Adrenal gland (tissue), 5 donors: ENCODE measurements at regions not wholly inside any gene's neighbourhood (a gene's known extent, or its start where the extent isn't known, plus 50 kb on each side); places are given as distances from the start of the nearest gene placed in this dataset.

Experiments
- POLR2A ChIP-seq, 2 donors: fragments of 450-650 bp; IDR thresholded peaks; one replicate each; pipeline ENCODE4 v1.6.1; 2017; ENCODE audit warnings: antibody characterized with exemption in 2 of 2, mild to moderate bottlenecking in 2 of 2, moderate library complexity in 1 of 2
- TF ChIP-seq, protein P1 (sequence below), 6 experiments: fragments of 450-650 bp in 4 of 6; fragments of 200-600 bp in 2 of 6; sonication (generic) in 1 of 6; IDR thresholded peaks; 1 replicate in 5 of 6; 2 replicates in 1 of 6; pipeline versions ENCODE4 v1.5.1 to v1.8.0; 2016 to 2021; ENCODE audit warnings: antibody characterized with exemption in 6 of 6, mild to moderate bottlenecking in 2 of 6, moderate library complexity in 1 of 6
- donor health status: DM: no; HTN: no; CAD: no.

DNA sequence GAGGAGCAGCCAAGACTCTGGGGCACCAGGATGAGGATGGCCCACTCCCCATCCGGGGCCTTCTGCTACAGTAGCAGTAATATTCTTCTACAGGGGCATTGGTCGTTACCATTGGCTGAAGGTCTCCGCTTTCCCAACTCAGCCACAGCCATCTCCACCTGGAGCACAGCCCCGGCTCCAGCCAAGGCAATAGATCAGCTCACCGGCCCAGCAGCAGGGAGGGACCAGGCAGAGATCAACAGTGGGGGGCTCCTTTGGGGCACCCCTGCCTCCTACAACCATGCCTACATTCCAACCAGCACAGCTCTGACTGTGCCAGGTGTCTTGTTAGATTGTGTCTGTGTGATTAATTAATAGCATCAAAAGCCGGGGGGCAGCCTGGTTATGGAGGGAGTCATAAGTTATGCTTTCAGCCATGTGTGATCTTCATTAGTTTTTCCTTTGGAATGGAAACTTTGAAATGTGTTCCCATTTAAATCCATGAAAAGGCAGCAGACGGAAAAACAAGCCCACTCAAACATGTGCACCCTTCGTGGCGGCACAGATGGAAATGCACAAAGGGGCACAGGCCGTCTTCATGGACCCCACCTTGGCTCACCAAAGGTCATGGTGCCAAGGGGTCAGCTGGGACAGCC lies 68.6 kb upstream of the BZW1 start:
- TF ChIP-seq, protein P1, sequence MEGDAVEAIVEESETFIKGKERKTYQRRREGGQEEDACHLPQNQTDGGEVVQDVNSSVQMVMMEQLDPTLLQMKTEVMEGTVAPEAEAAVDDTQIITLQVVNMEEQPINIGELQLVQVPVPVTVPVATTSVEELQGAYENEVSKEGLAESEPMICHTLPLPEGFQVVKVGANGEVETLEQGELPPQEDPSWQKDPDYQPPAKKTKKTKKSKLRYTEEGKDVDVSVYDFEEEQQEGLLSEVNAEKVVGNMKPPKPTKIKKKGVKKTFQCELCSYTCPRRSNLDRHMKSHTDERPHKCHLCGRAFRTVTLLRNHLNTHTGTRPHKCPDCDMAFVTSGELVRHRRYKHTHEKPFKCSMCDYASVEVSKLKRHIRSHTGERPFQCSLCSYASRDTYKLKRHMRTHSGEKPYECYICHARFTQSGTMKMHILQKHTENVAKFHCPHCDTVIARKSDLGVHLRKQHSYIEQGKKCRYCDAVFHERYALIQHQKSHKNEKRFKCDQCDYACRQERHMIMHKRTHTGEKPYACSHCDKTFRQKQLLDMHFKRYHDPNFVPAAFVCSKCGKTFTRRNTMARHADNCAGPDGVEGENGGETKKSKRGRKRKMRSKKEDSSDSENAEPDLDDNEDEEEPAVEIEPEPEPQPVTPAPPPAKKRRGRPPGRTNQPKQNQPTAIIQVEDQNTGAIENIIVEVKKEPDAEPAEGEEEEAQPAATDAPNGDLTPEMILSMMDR (IDR thresholded peaks at IDR 0.05): no peak
- TF ChIP-seq POLR2A (IDR thresholded peaks at IDR 0.05): no peak
